Middle frontal gyrus (tissue), 1 donor: ENCODE measurements at regions not wholly inside any gene's neighbourhood (a gene's known extent, or its start where the extent isn't known, plus 50 kb on each side); places are given as distances from the start of the nearest gene placed in this dataset.
"Not testable (repeated sequence)": the region's sequence is repeated elsewhere in the genome, so short reads cannot be mapped to it uniquely, and the experiment has no call there.

Experiments
- DNase-seq: peaks from one replicate; pipeline ENCODE4 v3.0.0-alpha.2; 2015; ENCODE audit warnings: low spot score; ENCODE audit errors: extremely low spot score

- no peak for DNase-seq
These were observed 1277.1 kb downstream of the REEP3 start for GRCh38 chr10:64798297-64798696.

DNA sequence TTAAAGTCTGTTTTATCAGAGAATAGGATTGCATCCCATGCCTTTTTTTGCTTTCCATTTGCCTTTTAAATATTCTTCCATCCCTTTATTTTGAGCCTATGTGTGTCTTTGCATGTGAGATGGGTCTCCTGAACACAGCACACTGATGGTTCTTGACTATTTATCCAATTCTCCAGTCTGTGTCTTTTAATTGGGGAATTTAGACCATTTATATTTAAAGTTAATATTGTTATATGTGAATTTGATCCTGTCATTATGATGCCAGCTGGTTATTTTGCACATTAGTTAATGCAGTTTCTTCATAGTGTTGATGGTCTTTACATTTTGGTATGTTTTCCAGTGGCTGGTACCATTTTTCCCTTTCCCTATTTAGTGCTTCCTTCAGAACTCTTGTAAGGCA lies 1287.0 kb downstream of the REEP3 start:
- not testable (repeated sequence) for DNase-seq

DNA sequence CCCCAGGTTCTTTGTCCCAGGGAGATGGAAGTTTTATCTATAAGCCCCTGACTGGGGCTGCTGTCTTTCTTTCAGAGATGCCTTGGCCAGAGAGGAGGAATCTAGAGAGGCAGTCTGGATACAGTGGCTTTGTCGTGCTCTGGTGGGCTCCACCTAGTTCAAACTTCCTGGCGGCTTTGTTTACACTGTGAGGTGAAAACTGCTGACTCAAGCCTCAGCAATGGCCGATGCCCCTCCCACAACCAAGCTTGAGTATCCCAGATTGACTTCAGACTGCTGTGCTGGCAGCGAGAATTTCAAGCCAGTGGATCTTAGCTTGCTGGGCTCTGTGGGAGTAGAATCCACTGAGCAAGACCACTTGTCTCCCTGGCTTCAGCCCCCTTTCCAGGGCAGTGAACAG lies 1288.8 kb downstream of the REEP3 start:
- not testable (repeated sequence) for DNase-seq

- DNase-seq: no peak
These were observed 1292.2 kb downstream of the REEP3 start for GRCh38 chr10:64813391-64813790.

- no peak for DNase-seq
These were observed 1293.0 kb downstream of the REEP3 start for GRCh38 chr10:64814201-64814600.

- DNase-seq: no peak
These were observed 1308.7 kb downstream of the REEP3 start for GRCh38 chr10:64829888-64830412.

DNA sequence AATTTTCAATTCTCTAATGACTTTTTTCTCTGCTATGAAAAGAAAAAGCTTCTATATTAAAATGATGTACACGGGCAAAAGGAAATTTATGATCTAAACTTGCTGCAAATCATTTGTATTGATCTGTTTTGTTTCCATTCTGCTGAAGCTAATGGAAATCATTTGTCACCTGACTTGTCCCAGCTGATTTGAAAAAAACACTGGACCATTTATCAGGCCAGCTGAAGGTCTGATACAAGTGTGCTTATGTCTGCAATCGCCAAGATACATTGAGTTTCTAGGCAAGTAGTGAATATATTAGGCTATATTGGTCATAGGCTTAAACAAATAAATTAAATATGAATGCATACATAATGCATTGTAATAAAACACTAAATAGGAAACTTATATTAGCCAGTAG lies 1309.7 kb downstream of the REEP3 start:
- no peak for DNase-seq

GRCh38 chr10:64840341-64840740 lies 1319.1 kb downstream of the REEP3 start:
- DNase-seq: no peak

- no peak for DNase-seq
These were observed 1325.5 kb downstream of the REEP3 start for GRCh38 chr10:64846700-64847099.

GRCh38 chr10:64855941-64856340 lies 1334.7 kb downstream of the REEP3 start:
- DNase-seq: no peak

DNA sequence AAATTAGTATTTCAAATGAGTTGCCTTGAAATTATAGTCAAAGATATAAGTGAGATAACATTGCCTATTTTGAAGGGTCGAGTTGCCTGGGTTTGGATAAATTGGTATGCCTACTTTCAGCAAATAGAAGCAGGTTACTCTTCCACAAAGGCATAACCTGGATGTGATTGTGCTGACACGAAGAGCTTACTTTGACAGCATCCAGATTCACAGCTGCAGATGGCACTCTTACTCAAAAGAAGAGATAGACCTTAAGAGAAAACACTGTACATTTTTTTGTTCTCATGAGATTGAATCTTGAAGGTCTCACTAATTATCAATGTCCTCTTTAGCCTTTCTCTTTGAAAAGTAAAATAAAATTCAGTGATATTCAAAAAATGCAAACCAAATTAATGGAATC lies 1338.7 kb downstream of the REEP3 start:
- DNase-seq: no peak

- no peak for DNase-seq
These were observed 1342.6 kb downstream of the REEP3 start for GRCh38 chr10:64863836-64864235.

DNA sequence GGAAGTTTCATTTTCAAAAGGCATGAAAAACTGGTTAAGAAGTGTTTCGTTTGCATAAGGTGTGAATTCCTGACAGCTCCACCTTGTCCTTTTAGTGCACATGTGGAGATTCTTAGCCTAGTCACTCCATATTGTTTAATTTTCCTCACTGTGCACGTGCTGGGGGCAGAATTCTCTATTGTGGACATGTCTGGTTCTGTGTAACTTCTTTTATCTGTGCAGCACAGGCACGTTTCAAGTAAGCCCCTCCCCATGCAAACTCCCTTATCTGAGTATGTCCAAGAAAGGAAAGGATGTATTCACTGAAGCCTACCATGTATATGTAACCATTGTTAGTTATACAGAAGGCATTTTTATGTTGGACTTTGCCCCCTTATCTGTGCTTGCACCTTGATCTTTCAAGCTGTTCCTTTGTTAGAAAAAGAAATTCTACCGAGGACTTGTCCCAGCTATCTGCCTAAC lies 1346.3 kb downstream of the REEP3 start:
- no peak for DNase-seq

DNA sequence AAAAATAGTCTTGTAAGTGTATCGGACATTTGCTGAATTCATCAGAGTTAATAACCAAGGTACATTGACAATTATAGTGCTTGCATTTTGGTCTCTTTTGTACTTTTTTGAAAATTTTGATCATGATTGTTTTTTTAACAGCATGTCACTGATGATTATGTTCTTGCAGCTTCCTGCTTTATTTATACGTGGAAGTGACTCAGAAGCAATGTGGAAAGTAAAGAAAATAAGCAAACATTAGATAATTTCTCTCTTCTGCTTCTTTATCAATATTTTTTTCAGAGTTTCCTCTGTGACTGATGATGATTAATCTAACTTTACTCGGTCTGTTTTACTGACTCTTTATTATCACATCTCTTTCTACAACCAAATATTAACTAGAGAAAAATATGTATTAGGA lies 1351.9 kb downstream of the REEP3 start:
- no peak for DNase-seq

- DNase-seq: no peak
These were observed 1352.8 kb downstream of the REEP3 start for GRCh38 chr10:64873959-64874358.

GRCh38 chr10:64880546-64880945 lies 1359.3 kb downstream of the REEP3 start:
- DNase-seq: no peak

DNA sequence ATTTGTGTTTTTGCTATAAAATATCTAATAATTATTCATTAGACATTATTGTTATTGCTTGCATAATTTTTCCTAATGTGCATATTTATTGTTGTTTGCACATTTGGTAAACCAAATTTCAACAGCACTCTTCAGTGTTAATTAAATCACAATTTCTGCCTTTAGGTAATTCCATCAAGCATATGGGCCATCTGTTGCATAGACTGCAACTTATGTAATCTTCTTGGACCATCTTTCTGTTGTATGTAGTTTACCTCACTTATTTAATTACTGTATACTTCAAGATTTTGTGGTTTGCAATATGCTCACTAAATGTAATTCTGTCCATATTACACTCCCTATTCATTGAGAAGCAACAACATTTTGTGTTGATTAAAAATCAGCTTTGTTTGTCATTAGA lies 1360.1 kb downstream of the REEP3 start:
- no peak for DNase-seq

DNA sequence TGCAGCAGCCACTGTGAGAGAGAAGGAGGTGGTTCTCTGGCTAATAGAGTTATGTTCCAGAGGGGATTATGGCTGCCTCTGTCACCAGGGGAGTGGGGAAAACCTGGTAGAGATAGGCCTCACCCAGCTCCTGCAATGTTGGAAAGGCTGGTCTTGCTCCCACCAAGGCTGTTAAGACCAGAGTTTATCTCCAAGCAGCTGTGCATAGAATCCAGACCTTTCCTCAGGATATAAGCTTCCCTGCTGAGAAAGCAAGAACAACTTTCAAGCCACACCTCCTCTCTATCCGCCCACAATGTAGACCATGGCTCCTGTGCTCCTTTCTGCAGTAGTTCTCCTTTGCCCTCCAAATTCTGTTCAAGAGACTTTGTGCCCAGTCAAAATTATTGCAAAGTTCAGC lies 1375.4 kb downstream of the REEP3 start:
- DNase-seq: no peak

DNA sequence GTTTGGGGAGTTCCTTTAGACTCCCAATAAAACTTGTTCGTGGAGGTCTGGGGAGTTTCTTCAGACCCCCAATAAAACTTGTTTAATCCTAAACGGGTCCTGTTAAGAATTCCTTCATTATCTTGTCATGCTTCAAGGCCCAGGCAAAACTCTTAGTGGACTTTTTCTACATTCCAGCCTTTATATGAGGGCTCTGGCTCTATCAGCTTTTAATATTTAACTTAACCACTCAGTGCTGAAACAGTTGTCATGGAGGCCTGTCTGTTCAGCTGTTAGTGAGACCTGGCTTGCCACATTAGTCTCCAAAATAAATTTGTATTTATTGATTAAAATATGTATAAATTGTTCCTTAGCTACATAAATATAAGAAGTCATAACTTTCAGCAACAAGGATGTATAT lies 1385.1 kb downstream of the REEP3 start:
- DNase-seq: not testable (repeated sequence)

GRCh38 chr10:64924306-64924705 lies 1403.1 kb downstream of the REEP3 start:
- not testable (repeated sequence) for DNase-seq

GRCh38 chr10:64952042-64952441 lies 1430.8 kb downstream of the REEP3 start:
- no peak for DNase-seq

DNA sequence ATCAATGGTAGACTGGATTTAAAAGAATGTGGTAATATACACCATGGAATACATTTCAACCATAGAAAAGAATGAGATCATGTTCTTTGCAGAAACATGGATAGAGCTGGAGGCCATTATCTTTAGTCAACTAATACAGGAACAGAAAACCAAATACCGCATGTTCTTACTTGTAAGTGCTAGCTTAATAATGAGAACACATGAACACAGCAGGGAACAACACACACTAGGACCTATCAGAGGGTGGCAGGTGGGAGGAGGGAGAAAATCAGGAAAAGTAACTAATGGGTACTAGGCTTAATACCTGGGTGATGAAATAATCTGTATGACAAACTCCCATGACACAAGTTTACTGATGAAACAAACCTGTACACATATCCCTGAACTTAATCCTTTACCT lies 1435.2 kb downstream of the REEP3 start:
- no peak for DNase-seq

DNA sequence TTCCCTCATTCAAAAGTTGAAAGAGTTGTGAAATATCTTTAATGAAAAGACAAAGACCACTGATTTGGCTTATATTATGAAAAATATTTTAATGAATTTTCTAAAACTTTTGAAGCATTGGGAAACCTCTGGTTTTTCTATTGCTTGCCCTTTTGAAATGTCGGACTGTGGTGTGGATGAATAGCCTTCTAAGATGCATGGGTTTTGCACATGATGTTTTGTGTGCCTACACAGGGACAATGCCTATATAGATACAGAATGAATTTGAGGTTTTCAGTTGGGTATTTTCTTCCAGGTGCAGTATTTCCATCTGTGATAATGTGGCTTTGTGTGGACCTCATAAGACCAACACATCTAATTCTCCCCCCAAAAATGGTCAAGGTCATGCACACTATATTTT lies 1437.9 kb downstream of the REEP3 start:
- DNase-seq: no peak

DNA sequence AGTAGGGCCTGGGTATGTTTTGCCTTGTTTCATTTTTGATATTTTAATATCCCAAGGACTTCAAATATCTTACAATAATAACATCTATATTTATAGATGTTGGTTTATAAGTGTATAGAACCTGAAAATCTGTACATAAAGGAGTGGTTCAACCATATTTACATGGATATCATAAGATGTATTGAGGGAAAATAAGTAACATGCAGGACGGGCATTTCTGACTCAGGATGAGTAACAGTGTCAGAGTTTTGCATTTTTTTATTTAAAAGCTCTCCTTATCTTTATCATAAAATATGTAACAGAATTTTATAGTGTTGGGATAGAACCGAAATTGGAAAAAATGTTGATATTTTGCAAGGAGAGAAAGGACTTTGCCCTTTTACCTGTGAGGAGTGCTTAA lies 1438.7 kb downstream of the REEP3 start:
- no peak for DNase-seq
